ENCODE measurements at regions not wholly inside any gene's neighbourhood (a gene's known extent, or its start where the extent isn't known, plus 50 kb on each side); places are given as distances from the start of the nearest gene placed in this dataset.

DNA sequence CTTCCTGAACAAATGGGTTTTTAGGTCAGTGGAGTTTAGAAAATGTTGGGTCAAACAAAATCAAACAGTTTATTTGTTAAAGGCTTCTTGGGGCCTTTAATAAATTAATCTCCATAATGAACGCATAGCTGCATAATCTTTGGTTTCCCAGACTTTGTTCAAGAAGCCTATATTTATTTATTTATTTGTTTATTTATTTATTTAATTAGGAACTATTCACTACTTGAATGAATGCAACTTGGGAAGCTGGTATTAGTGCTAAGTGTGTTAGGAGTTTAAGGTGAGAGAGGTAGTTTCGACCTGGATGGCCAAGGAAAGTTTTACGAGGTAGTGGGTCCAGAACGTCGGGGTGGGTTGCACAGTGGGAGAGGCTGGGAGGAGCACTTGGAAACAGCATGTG, 281.9 kb upstream of the C2CD4B start:
- H3K27me3 Mint-ChIP-seq (ENCODE audit: unreplicated experiment): no peaks in the 10 kb centered on the region
- no peak overlapping the region for H3K4me3 Mint-ChIP-seq (ENCODE audit: unreplicated experiment)
- TF ChIP-seq, protein P1, sequence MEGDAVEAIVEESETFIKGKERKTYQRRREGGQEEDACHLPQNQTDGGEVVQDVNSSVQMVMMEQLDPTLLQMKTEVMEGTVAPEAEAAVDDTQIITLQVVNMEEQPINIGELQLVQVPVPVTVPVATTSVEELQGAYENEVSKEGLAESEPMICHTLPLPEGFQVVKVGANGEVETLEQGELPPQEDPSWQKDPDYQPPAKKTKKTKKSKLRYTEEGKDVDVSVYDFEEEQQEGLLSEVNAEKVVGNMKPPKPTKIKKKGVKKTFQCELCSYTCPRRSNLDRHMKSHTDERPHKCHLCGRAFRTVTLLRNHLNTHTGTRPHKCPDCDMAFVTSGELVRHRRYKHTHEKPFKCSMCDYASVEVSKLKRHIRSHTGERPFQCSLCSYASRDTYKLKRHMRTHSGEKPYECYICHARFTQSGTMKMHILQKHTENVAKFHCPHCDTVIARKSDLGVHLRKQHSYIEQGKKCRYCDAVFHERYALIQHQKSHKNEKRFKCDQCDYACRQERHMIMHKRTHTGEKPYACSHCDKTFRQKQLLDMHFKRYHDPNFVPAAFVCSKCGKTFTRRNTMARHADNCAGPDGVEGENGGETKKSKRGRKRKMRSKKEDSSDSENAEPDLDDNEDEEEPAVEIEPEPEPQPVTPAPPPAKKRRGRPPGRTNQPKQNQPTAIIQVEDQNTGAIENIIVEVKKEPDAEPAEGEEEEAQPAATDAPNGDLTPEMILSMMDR (IDR thresholded peaks at IDR 0.05; ENCODE audit: partially characterized antibody, unreplicated experiment): no peak
- no peak for DNase-seq
- H3K27ac Mint-ChIP-seq (ENCODE audit: unreplicated experiment): no peak overlapping the region
- peaks cover 11% of the 10 kb centered on the region for H3K4me1 Mint-ChIP-seq (ENCODE audit: low read depth, unreplicated experiment)
- no peaks in the 10 kb centered on the region for H3K36me3 Mint-ChIP-seq (ENCODE audit: unreplicated experiment)
- peaks cover 6% of the 10 kb centered on the region for H3K9me3 Mint-ChIP-seq (ENCODE audit: unreplicated experiment)

DNA sequence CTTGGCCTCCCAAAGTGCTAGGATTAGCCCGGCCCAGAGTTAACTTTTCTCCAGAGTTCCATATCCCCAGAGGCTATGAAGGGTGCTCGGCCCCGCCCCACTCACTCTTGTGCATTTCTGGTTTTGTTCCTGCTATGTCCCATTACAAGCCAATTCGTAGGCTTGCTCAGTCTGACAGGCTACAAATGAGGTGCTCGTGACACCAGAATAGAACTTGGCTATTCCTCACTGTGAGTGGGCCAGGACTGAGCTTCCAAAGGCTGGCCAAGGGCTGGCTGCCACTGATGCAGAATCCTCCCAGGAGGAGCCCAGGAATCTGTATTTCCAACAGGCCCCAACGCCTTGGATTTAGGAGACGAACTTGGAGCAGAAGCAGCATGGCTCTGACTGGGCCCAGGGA, 282.7 kb upstream of the C2CD4B start:
- Mint-ChIP-seq H3K27ac (ENCODE audit: unreplicated experiment) (no peak overlapping the region), H3K4me1 (ENCODE audit: low read depth, unreplicated experiment) (peaks cover 11% of the 10 kb centered on the region), H3K27me3 (ENCODE audit: unreplicated experiment) (no peaks in the 10 kb centered on the region), H3K4me3 (ENCODE audit: unreplicated experiment) (no peak overlapping the region), H3K36me3 (ENCODE audit: unreplicated experiment) (no peaks in the 10 kb centered on the region), H3K9me3 (ENCODE audit: unreplicated experiment) (peaks cover 6% of the 10 kb centered on the region)
- TF ChIP-seq, protein P1 (IDR thresholded peaks at IDR 0.05; ENCODE audit: partially characterized antibody, unreplicated experiment): no peak
- no peak for DNase-seq

DNA sequence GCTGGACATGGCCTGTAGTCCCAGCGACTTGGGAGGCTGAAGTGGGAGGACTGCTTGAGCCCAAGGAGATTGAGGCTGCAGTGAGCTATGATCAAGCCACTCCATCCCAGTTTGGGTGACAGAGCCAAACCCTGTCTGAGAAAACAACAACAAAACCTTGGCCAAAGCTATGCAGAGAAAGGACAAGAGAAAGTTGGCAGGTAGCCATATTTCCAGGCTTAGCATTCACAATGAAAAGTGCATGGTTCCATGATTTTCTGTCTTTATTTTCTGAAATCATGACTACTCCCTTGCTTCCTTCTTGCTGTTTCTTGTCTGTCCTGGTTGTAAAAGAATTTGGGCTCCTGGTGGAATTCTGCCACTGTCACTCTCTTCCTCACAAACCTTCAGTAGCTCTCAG, 284.6 kb upstream of the C2CD4B start:
- TF ChIP-seq, protein P1 (IDR thresholded peaks at IDR 0.05; ENCODE audit: partially characterized antibody, unreplicated experiment): no peak
- Mint-ChIP-seq H3K4me1 (ENCODE audit: low read depth, unreplicated experiment) (peaks cover 8% of the 10 kb centered on the region), H3K27me3 (ENCODE audit: unreplicated experiment) (peaks cover 2% of the 10 kb centered on the region), H3K36me3 (ENCODE audit: unreplicated experiment) (no peaks in the 10 kb centered on the region), H3K27ac (ENCODE audit: unreplicated experiment) (no peak overlapping the region), H3K4me3 (ENCODE audit: unreplicated experiment) (no peak overlapping the region), H3K9me3 (ENCODE audit: unreplicated experiment) (peaks cover 3% of the 10 kb centered on the region)
- DNase-seq: no peak

DNA sequence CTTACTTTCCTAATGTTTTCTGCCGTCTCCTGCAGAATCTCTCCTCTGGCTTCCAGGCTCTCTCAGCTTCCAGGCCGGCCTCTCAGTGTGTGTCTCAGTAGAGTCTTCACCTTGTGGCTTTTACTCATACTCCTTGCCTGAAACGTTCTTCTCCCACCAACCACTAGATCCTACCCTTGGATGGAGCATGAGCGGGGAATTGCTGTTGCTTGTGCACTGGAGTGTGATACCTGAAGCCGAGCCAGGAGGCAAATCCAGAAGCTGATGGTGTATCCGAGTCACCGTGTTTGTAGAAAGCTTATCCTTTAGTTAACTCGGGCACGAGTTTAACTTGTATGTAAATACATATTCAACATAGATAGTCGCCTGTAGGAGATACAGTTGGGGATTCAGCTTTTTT, 285.0 kb upstream of the C2CD4B start:
- Mint-ChIP-seq H3K27me3 (ENCODE audit: unreplicated experiment) (peaks cover 3% of the 10 kb centered on the region), H3K36me3 (ENCODE audit: unreplicated experiment) (no peaks in the 10 kb centered on the region), H3K27ac (ENCODE audit: unreplicated experiment) (no peak overlapping the region), H3K4me3 (ENCODE audit: unreplicated experiment) (no peak overlapping the region), H3K9me3 (ENCODE audit: unreplicated experiment) (no peaks in the 10 kb centered on the region), H3K4me1 (ENCODE audit: low read depth, unreplicated experiment) (peaks cover 4% of the 10 kb centered on the region)
- TF ChIP-seq, protein P1 (IDR thresholded peaks at IDR 0.05; ENCODE audit: partially characterized antibody, unreplicated experiment): no peak
- DNase-seq: no peak

DNA sequence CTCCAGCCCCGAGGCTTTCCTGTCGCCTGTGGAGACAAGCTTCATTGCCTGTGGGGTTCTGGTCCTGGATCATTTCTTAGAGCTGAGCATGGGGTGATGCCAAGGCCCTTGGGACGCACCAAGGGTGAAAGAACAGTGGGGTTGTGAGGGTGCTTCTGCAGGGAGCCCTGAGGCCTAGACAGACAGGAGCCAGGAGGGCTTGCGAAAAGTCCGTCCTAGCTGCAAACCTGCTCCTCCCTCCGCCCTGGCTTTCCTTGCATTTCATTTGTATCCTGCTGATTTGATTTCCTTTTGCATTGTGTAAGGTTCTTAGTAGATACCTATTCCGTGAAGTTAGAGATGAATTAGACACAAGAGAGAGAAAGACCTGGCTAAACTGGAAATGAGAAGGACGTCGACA, 286.9 kb upstream of the C2CD4B start:
- TF ChIP-seq, protein P1 (IDR thresholded peaks at IDR 0.05; ENCODE audit: partially characterized antibody, unreplicated experiment): no peak
- H3K27me3 Mint-ChIP-seq (ENCODE audit: unreplicated experiment): peaks cover 5% of the 10 kb centered on the region
- no peak for DNase-seq
- peaks cover 1% of the 10 kb centered on the region for H3K9me3 Mint-ChIP-seq (ENCODE audit: unreplicated experiment)
- no peak overlapping the region for H3K27ac Mint-ChIP-seq (ENCODE audit: unreplicated experiment)
- H3K4me3 Mint-ChIP-seq (ENCODE audit: unreplicated experiment): no peak overlapping the region
- H3K4me1 Mint-ChIP-seq (ENCODE audit: low read depth, unreplicated experiment): peaks cover 13% of the 10 kb centered on the region
- no peaks in the 10 kb centered on the region for H3K36me3 Mint-ChIP-seq (ENCODE audit: unreplicated experiment)

Data from glutamatergic neuron (in vitro differentiated cells).